GM23248 (cell line): ENCODE measurements at regions not wholly inside any gene's neighbourhood (a gene's known extent, or its start where the extent isn't known, plus 50 kb on each side); places are given as distances from the start of the nearest gene placed in this dataset.

Source experiments
- DNase-seq: peaks from one replicate; pipeline ENCODE4 v3.0.0-alpha.2; 2015
- H2AFZ ChIP-seq: fragments of 200-600 bp; sonication (generic); 2 replicates; pipeline ENCODE4 v1.6.1; 2016; ENCODE audit warnings: antibody characterized with exemption
- H3F3A ChIP-seq: fragments of 200-600 bp; sonication (generic); 2 replicates; pipeline ENCODE4 v1.6.1; 2016; ENCODE audit warnings: mild to moderate bottlenecking, antibody characterized with exemption, mixed run types; ENCODE audit not compliant: insufficient read depth
- H3K27ac ChIP-seq: fragments of 200-600 bp; sonication (generic); 2 replicates; pipeline ENCODE4 v1.5.1; 2016; ENCODE audit warnings: mild to moderate bottlenecking
- H3K27me3 ChIP-seq: fragments of 200-600 bp; sonication (generic); replicated peaks from 2 replicates; pipeline ENCODE4 v1.6.1; 2016; ENCODE audit warnings: mild to moderate bottlenecking; ENCODE audit not compliant: insufficient read depth
- H3K36me3 ChIP-seq: fragments of 200-600 bp; sonication (generic); 2 replicates; pipeline ENCODE4 v1.6.1; 2016; ENCODE audit warnings: low read depth, mild to moderate bottlenecking
- H3K4me1 ChIP-seq: fragments of 200-600 bp; sonication (generic); 2 replicates; pipeline ENCODE4 v1.6.1; 2016; ENCODE audit warnings: mild to moderate bottlenecking; ENCODE audit not compliant: insufficient read depth
- H3K4me2 ChIP-seq: fragments of 200-600 bp; sonication (generic); one replicate; pipeline ENCODE4 v1.6.1; 2016; ENCODE audit warnings: mild to moderate bottlenecking; ENCODE audit not compliant: unreplicated experiment
- H3K4me3 ChIP-seq: fragments of 200-600 bp; sonication (generic); 2 replicates; pipeline ENCODE4 v1.5.1; 2016; ENCODE audit warnings: mild to moderate bottlenecking
- H3K79me2 ChIP-seq: fragments of 200-600 bp; sonication (generic); 2 replicates; pipeline ENCODE4 v1.6.1; 2016; ENCODE audit warnings: mild to moderate bottlenecking; ENCODE audit not compliant: insufficient read depth
- H3K9ac ChIP-seq: fragments of 200-600 bp; sonication (generic); 2 replicates; pipeline ENCODE4 v1.6.1; 2016; ENCODE audit warnings: mild to moderate bottlenecking
- H3K9me2 ChIP-seq: fragments of 200-600 bp; sonication (generic); 2 replicates; pipeline ENCODE4 v1.6.1; 2016; ENCODE audit warnings: mixed run types, mild to moderate bottlenecking, moderate library complexity; ENCODE audit not compliant: insufficient read depth
- H3K9me3 ChIP-seq: fragments of 200-600 bp; sonication (generic); one replicate; pipeline ENCODE4 v1.6.1; 2017; ENCODE audit warnings: low read depth
- H4K20me1 ChIP-seq: fragments of 200-600 bp; sonication (generic); 2 replicates; pipeline ENCODE4 v1.6.0; 2016; ENCODE audit not compliant: insufficient read depth
- EZH2 ChIP-seq: fragments of 200-600 bp; sonication (generic); IDR thresholded peaks from 2 replicates; pipeline ENCODE4 v1.6.1; 2018; ENCODE audit warnings: antibody characterized with exemption, mild to moderate bottlenecking; ENCODE audit not compliant: insufficient read depth, poor library complexity, severe bottlenecking
- EZH2phosphoT487 ChIP-seq: fragments of 200-600 bp; sonication (generic); IDR thresholded peaks from 2 replicates; pipeline ENCODE4 v1.6.1; 2018; ENCODE audit warnings: antibody characterized with exemption, moderate library complexity, mild to moderate bottlenecking, low read depth; ENCODE audit not compliant: insufficient read depth
- WGBS, 2 experiments: methylation state at CpG; one replicate each; pipeline ENCODE4 v1.1.6; 2015 to 2017; ENCODE audit warnings: low lambda C conversion rate in 2 of 2, low coverage in 1 of 2; ENCODE audit errors: missing lambda C conversion rate in 2 of 2; 5-methylcytosine and 5-hydroxymethylcytosine counted together
- in situ Hi-C: fragments of 300-500 bp; cut with MboI; formaldehyde crosslinking; loops from 2 replicates; pipeline ENCODE4 v1.15.0; 2020

DNA sequence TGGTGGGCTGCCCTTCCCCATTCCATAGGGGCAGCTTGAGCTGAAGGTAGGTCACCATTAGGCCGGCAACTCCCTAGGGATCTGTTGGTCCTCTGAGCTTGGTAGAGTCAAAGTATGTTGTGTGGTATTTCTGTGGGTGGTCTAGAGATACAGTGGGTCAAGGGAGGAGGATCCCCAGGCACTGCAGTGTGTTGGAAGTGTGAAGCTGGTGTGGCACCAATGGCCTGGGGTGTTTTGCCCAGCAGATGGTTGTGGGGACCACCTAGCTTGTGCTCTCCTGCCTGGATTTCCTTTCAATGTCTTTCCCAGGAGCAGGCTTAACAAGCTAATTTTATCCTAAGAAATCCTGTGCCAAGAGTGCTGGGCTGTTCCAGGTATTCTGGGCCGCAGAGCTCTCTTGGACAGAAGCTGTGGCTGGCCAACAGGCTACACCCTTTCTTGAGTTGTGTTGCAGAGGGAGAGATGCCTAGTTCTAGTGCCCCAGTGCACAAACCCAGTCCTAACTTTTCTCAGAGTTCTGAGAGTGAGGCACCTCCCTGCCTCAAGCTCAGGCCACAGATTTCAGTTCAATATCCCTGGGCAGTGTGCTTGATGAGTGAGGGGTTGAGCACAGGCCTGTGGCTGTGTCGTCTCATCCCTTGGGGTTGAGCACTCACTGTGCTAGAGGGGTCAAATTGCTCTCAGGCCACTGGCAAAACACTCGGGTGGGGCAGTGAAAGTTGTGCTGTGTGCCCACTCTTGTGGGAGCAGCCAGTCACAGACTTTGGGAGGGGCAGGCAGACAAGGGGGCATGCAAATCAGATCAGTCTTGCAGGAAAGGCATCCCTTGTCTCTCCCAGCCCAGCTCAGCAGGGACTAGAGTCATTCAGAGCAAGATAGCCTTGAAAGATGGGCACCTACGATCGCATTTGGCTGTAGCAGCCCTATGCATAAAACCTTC lies 1806.1 kb upstream of the MIR17HG start:
- in situ Hi-C loops, result no loop called here
- Histone ChIP-seq H3K9me3 (no peaks in the 10 kb centered on the region), H3K79me2 (no peaks in the 10 kb centered on the region), H3F3A (no peaks in the 10 kb centered on the region), H3K27ac (no peak overlapping the region), H3K4me2 (no peak overlapping the region), H3K9me2 (no peaks in the 10 kb centered on the region), H2AFZ (no peak overlapping the region), H4K20me1 (no peaks in the 10 kb centered on the region), H3K9ac (no peak overlapping the region), H3K4me1 (no peaks in the 10 kb centered on the region), H3K36me3 (no peaks in the 10 kb centered on the region), H3K27me3 (no peaks in the 10 kb centered on the region), H3K4me3 (no peak overlapping the region)
- 39 to 53% methylated on average over 6 of the region's 6 CpGs for WGBS, 2 experiments
- TF ChIP-seq EZH2phosphoT487 (no peak), EZH2 (no peak)
- no peak for DNase-seq

DNA sequence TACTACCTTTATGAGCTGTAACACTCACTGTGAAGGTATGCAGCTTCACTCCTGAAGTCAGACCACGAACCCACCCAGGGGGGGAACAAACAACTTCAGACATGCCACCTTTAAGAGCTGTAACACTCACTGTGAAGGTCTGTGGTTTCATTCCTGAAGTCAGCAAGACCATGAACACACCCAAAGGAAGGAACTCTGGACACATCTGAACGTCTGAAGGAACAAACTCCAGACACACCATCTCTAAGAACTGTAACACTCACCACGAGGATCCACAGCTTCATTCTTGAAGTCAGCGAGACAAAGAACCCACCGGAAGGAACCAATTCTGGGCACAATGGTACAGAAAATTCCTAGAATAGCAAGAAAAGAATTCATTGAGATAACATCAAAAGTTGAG lies 1796.5 kb upstream of the MIR17HG start:
- H3K4me2 ChIP-seq, result no peak overlapping the region
- H2AFZ ChIP-seq, result no peak overlapping the region
- no peak for DNase-seq
- no peaks in the 10 kb centered on the region for H4K20me1 ChIP-seq
- H3K79me2 ChIP-seq, result no peaks in the 10 kb centered on the region
- H3K9me2 ChIP-seq, result no peaks in the 10 kb centered on the region
- no peak overlapping the region for H3K4me3 ChIP-seq
- H3K9me3 ChIP-seq, result no peaks in the 10 kb centered on the region
- WGBS, 2 experiments, result 23 to 25% methylated on average over 5 of the region's 5 CpGs
- H3K27ac ChIP-seq, result no peak overlapping the region
- H3K27me3 ChIP-seq, result no peaks in the 10 kb centered on the region
- no peaks in the 10 kb centered on the region for H3K4me1 ChIP-seq
- H3F3A ChIP-seq, result no peaks in the 10 kb centered on the region
- in situ Hi-C loops, result no loop called here
- H3K9ac ChIP-seq, result no peak overlapping the region
- no peak for TF ChIP-seq EZH2phosphoT487
- no peak for TF ChIP-seq EZH2
- H3K36me3 ChIP-seq, result no peaks in the 10 kb centered on the region

- H3K27ac ChIP-seq, result no peak overlapping the region
- in situ Hi-C loops, result no loop called here
Observed at GRCh38 chr13:89554801-89555200, 1792.7 kb upstream of the MIR17HG start.

GRCh38 chr13:89565476-89566100 lies 1781.9 kb upstream of the MIR17HG start:
- no peak for DNase-seq
- Histone ChIP-seq H2AFZ (no peak overlapping the region), H3K4me2 (no peak overlapping the region), H3F3A (no peaks in the 10 kb centered on the region), H3K9me3 (no peaks in the 10 kb centered on the region), H3K9ac (no peak overlapping the region), H3K4me3 (no peak overlapping the region), H4K20me1 (no peaks in the 10 kb centered on the region), H3K9me2 (no peaks in the 10 kb centered on the region), H3K4me1 (no peaks in the 10 kb centered on the region), H3K79me2 (no peaks in the 10 kb centered on the region), H3K27me3 (no peaks in the 10 kb centered on the region), H3K36me3 (no peaks in the 10 kb centered on the region), H3K27ac (no peak overlapping the region)
- 0% methylated on average over 1 of the region's 1 CpG for WGBS, 2 experiments
- in situ Hi-C loops, result no loop called here
- no peak for TF ChIP-seq EZH2phosphoT487
- no peak for TF ChIP-seq EZH2

More at GRCh38 chr13:89554801-89555200, 1792.7 kb upstream of the MIR17HG start:
- H3K4me2 ChIP-seq, result no peak overlapping the region
- H3K9ac ChIP-seq, result no peak overlapping the region
- no peaks in the 10 kb centered on the region for H3K27me3 ChIP-seq
- H3K4me1 ChIP-seq, result no peaks in the 10 kb centered on the region
- H3K9me3 ChIP-seq, result no peaks in the 10 kb centered on the region
- 20 to 22% methylated on average over 1 of the region's 1 CpG for WGBS, 2 experiments
- H3K79me2 ChIP-seq, result no peaks in the 10 kb centered on the region
- no peak for DNase-seq
- no peaks in the 10 kb centered on the region for H4K20me1 ChIP-seq
- H2AFZ ChIP-seq, result no peak overlapping the region
- H3K4me3 ChIP-seq, result no peak overlapping the region
- H3K9me2 ChIP-seq, result no peaks in the 10 kb centered on the region
- no peaks in the 10 kb centered on the region for H3F3A ChIP-seq
- H3K36me3 ChIP-seq, result no peaks in the 10 kb centered on the region
- TF ChIP-seq EZH2phosphoT487 (no peak), EZH2 (no peak)
